ENCODE measurements at regions not wholly inside any gene's neighbourhood (a gene's known extent, or its start where the extent isn't known, plus 50 kb on each side); places are given as distances from the start of the nearest gene placed in this dataset.

DNA sequence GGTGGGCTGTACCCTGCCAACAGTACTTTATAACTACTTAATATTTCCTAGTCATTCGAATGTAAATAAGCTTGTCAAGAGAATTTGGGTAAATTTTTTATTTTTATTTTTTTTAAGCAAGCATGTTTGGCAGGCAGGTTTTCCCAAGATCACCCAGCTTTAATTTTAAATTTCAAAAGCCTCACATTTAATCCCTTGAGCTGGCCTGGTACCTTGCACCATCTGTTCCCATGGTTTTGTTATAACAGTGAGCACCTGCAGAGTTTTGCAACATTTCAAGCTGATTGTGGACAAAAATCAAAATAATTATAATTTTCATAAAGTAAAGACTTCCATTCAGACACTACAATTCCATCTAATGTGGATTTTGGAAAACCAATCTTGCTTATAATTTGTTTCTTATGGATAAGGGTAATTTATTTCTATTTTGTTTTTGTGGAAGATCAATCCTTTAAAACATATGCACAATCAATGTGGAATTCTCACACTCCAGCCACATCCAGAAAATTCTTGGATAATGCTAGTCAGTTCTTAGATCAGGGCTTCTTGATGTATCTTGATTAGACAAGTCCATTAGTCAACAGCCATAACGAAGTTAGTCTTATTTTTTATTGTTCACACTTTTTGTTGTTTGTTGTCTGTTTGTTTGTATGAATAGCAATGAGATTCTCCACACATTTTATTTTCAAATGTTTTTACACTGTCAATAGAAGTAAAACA, 689.3 kb downstream of the NR4A2 start:
- TF ChIP-seq, protein P1, sequence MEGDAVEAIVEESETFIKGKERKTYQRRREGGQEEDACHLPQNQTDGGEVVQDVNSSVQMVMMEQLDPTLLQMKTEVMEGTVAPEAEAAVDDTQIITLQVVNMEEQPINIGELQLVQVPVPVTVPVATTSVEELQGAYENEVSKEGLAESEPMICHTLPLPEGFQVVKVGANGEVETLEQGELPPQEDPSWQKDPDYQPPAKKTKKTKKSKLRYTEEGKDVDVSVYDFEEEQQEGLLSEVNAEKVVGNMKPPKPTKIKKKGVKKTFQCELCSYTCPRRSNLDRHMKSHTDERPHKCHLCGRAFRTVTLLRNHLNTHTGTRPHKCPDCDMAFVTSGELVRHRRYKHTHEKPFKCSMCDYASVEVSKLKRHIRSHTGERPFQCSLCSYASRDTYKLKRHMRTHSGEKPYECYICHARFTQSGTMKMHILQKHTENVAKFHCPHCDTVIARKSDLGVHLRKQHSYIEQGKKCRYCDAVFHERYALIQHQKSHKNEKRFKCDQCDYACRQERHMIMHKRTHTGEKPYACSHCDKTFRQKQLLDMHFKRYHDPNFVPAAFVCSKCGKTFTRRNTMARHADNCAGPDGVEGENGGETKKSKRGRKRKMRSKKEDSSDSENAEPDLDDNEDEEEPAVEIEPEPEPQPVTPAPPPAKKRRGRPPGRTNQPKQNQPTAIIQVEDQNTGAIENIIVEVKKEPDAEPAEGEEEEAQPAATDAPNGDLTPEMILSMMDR (IDR thresholded peaks at IDR 0.05): no peak
- TF ChIP-seq ZFX (IDR thresholded peaks at IDR 0.05; ENCODE audit: borderline replicate concordance): no peak
